ENCODE measurements at regions not wholly inside any gene's neighbourhood (a gene's known extent, or its start where the extent isn't known, plus 50 kb on each side); places are given as distances from the start of the nearest gene placed in this dataset.

- no peak for TF ChIP-seq CTCF (IDR thresholded peaks at IDR 0.05)
- no peak for TF ChIP-seq POLR2A (IDR thresholded peaks at IDR 0.05)
- no peak for TF ChIP-seq EP300 (IDR thresholded peaks at IDR 0.05)
Observed at GRCh38 chr1:244218220-244218619, 167.1 kb downstream of the ZBTB18 start.

Data from ovary (tissue), 3 donors.